ENCODE measurements at regions not wholly inside any gene's neighbourhood (a gene's known extent, or its start where the extent isn't known, plus 50 kb on each side); places are given as distances from the start of the nearest gene placed in this dataset.

- H3K9me3 ChIP-seq (ENCODE audit: control insufficient read depth, insufficient read depth, low read depth, low read length): no peaks in the 10 kb centered on the region; the same call in 1 of the 2 replicates
- CTCF ChIA-PET: interaction anchor here (0.6 to 1.1 kb wide), 5 partner anchors 36 to 207 kb away, joined by 3 read pairs; no protein-coding TSS in a partner anchor
- POLR2A ChIA-PET: no interaction called here
- H3K27ac ChIP-seq (ENCODE audit: extremely low read depth, low read depth, low read length): no peak overlapping the region
- H3K4me1 ChIP-seq (ENCODE audit: control insufficient read depth, insufficient read depth, low read length): 0 out of 2 replicates have a peak, but pooled peaks cover 3% of the 10 kb centered on the region
- TF ChIP-seq BCL11A (tag by site-specific recombination; IDR thresholded peaks at IDR 0.05; ENCODE audit: low read depth): no peak
- peak; percentile 54 for TF ChIP-seq OSR2 (tag by site-specific recombination; IDR thresholded peaks at IDR 0.05)
- no peaks in the 10 kb centered on the region for H3K36me3 ChIP-seq (ENCODE audit: control insufficient read depth in 2 of 2, insufficient read depth in 1 of 2, low read length in 2 of 2)
- H3K4me3 ChIP-seq (ENCODE audit: low read depth, low read length): no peak overlapping the region
Measured at GRCh38 chrX:134727363-134727762, 69.1 kb upstream of the PLAC1 start.

GRCh38 chrX:134725103-134725690 lies 66.9 kb upstream of the PLAC1 start:
- no peak for TF ChIP-seq WT1 (tag by site-specific recombination; IDR thresholded peaks at IDR 0.05)
- TF ChIP-seq GLIS1 (tag by site-specific recombination; IDR thresholded peaks at IDR 0.05): peak; percentile 38; the same call in 1 of the 2 replicates
- TF ChIP-seq ZNF324 (tag by site-specific recombination; IDR thresholded peaks at IDR 0.05): no peak
- TF ChIP-seq OSR2 (tag by site-specific recombination; IDR thresholded peaks at IDR 0.05): no peak
- TF ChIP-seq ZNF670 (tag by site-specific recombination; IDR thresholded peaks at IDR 0.05; ENCODE audit: low read depth): no peak
- 0 out of 2 replicates have a peak, but pooled peaks have one; percentile 13 for TF ChIP-seq ZNF341 (tag by site-specific recombination; IDR thresholded peaks at IDR 0.05; ENCODE audit: low read depth)
- Histone ChIP-seq H3K27ac (ENCODE audit: extremely low read depth, low read depth, low read length) (no peak overlapping the region), H3K4me3 (ENCODE audit: low read depth, low read length) (no peak overlapping the region), H3K36me3 (ENCODE audit: control insufficient read depth in 2 of 2, insufficient read depth in 1 of 2, low read length in 2 of 2) (no peaks in the 10 kb centered on the region), H3K9me3 (ENCODE audit: control insufficient read depth, insufficient read depth, low read depth, low read length) (no peaks in the 10 kb centered on the region; the same call in none of the 2 replicates), H3K4me1 (ENCODE audit: control insufficient read depth, insufficient read depth, low read length) (0 out of 2 replicates have a peak, but pooled peaks cover 3% of the 10 kb centered on the region)
- ChIA-PET POLR2A (interaction anchor here (0.6 kb wide), 1 partner anchor 25 kb away, joined by 3 read pairs; no protein-coding TSS in a partner anchor), CTCF (interaction anchor here (0.7 to 1.5 kb wide), 3 partner anchors 36 to 297 kb away, joined by 3 to 5 read pairs (median 4); no protein-coding TSS in a partner anchor)

- H3K27ac ChIP-seq (ENCODE audit: extremely low read depth, low read depth, low read length): no peak overlapping the region
- no peaks in the 10 kb centered on the region; the same call in 1 of the 2 replicates for H3K9me3 ChIP-seq (ENCODE audit: control insufficient read depth, insufficient read depth, low read depth, low read length)
- CTCF ChIA-PET: interaction anchor here (0.7 kb wide), 1 partner anchor 445 kb away, joined by 4 read pairs; no protein-coding TSS in a partner anchor
- no peaks in the 10 kb centered on the region for H3K36me3 ChIP-seq (ENCODE audit: control insufficient read depth in 2 of 2, insufficient read depth in 1 of 2, low read length in 2 of 2)
- H3K4me1 ChIP-seq (ENCODE audit: control insufficient read depth, insufficient read depth, low read length): no peaks in the 10 kb centered on the region
- POLR2A ChIA-PET: no interaction called here
- no peak overlapping the region for H3K4me3 ChIP-seq (ENCODE audit: low read depth, low read length)
- TF ChIP-seq ATF2 (tag by site-specific recombination; IDR thresholded peaks at IDR 0.05; ENCODE audit: low read depth) (no peak), SP2 (tag by site-specific recombination; IDR thresholded peaks at IDR 0.05) (no peak), ZNF658 (tag by site-specific recombination; IDR thresholded peaks at IDR 0.05) (no peak), ZNF223 (tag by site-specific recombination; IDR thresholded peaks at IDR 0.05) (no peak), ZNF76 (tag by site-specific recombination; IDR thresholded peaks at IDR 0.05; ENCODE audit: borderline replicate concordance, low read depth) (no peak), ZNF488 (tag by site-specific recombination; IDR thresholded peaks at IDR 0.05) (no peak), ZNF146 (tag by site-specific recombination; IDR thresholded peaks at IDR 0.05) (peak; percentile 63; the same call in 1 of the 2 replicates), INSM2 (tag by site-specific recombination; IDR thresholded peaks at IDR 0.05) (no peak)
Measured at GRCh38 chrX:134721766-134722532, 63.7 kb upstream of the PLAC1 start.
